ENCODE measurements at regions not wholly inside any gene's neighbourhood (a gene's known extent, or its start where the extent isn't known, plus 50 kb on each side); places are given as distances from the start of the nearest gene placed in this dataset.

- in situ Hi-C loops (cut with HindIII; ENCODE audit: low pct_unique_long_range_greater_than_20kb, low sequenced_read_pairs), result no loop called here
- TF ChIP-seq JUND (IDR thresholded peaks at IDR 0.05; ENCODE audit: low read depth), result no peak
Measured at GRCh38 chr9:79799691-79800335, 228.0 kb downstream of the TLE4 start.

GRCh38 chr9:79798450-79798849, 226.7 kb downstream of the TLE4 start:
- TF ChIP-seq JUND (IDR thresholded peaks at IDR 0.05; ENCODE audit: low read depth), result no peak
- DNase-seq (ENCODE audit: low read depth in 1 of 2, low spot score in 1 of 2), result no peak
- in situ Hi-C loops (cut with HindIII; ENCODE audit: low pct_unique_long_range_greater_than_20kb, low sequenced_read_pairs), result no loop called here

More at GRCh38 chr9:79799691-79800335, 228.0 kb downstream of the TLE4 start:
- DNase-seq (ENCODE audit: low read depth in 1 of 2, low spot score in 1 of 2), result no peak

- no peak for DNase-seq (ENCODE audit: low read depth in 1 of 2, low spot score in 1 of 2)
Measured at GRCh38 chr9:79796411-79796810, 224.6 kb downstream of the TLE4 start.

GRCh38 chr9:79788662-79789061, 216.9 kb downstream of the TLE4 start:
- no peak for TF ChIP-seq JUND (IDR thresholded peaks at IDR 0.05; ENCODE audit: low read depth)
- no peak for DNase-seq (ENCODE audit: low read depth in 1 of 2, low spot score in 1 of 2)
- in situ Hi-C loops (cut with HindIII; ENCODE audit: low pct_unique_long_range_greater_than_20kb, low sequenced_read_pairs), result no loop called here

More at GRCh38 chr9:79796411-79796810, 224.6 kb downstream of the TLE4 start:
- TF ChIP-seq JUND (IDR thresholded peaks at IDR 0.05; ENCODE audit: low read depth), result no peak
- in situ Hi-C loops (cut with HindIII; ENCODE audit: low pct_unique_long_range_greater_than_20kb, low sequenced_read_pairs), result no loop called here

GRCh38 chr9:79781263-79781662, 209.5 kb downstream of the TLE4 start:
- no peak for TF ChIP-seq JUND (IDR thresholded peaks at IDR 0.05; ENCODE audit: low read depth)
- in situ Hi-C loops (cut with HindIII; ENCODE audit: low pct_unique_long_range_greater_than_20kb, low sequenced_read_pairs), result no loop called here
- DNase-seq (ENCODE audit: low read depth in 1 of 2, low spot score in 1 of 2), result no peak

GRCh38 chr9:79780559-79780958, 208.8 kb downstream of the TLE4 start:
- DNase-seq (ENCODE audit: low read depth in 1 of 2, low spot score in 1 of 2), result no peak
- TF ChIP-seq JUND (IDR thresholded peaks at IDR 0.05; ENCODE audit: low read depth), result no peak
- in situ Hi-C loops (cut with HindIII; ENCODE audit: low pct_unique_long_range_greater_than_20kb, low sequenced_read_pairs), result no loop called here

- TF ChIP-seq JUND (IDR thresholded peaks at IDR 0.05; ENCODE audit: low read depth), result no peak
- DNase-seq (ENCODE audit: low read depth in 1 of 2, low spot score in 1 of 2), result no peak
- in situ Hi-C loops (cut with HindIII; ENCODE audit: low pct_unique_long_range_greater_than_20kb, low sequenced_read_pairs), result no loop called here
Measured at GRCh38 chr9:79779901-79780300, 208.1 kb downstream of the TLE4 start.

GRCh38 chr9:79778581-79778980, 206.8 kb downstream of the TLE4 start:
- no peak for TF ChIP-seq JUND (IDR thresholded peaks at IDR 0.05; ENCODE audit: low read depth)
- DNase-seq (ENCODE audit: low read depth in 1 of 2, low spot score in 1 of 2), result no peak
- in situ Hi-C loops (cut with HindIII; ENCODE audit: low pct_unique_long_range_greater_than_20kb, low sequenced_read_pairs), result no loop called here

GRCh38 chr9:79776581-79776980, 204.8 kb downstream of the TLE4 start:
- TF ChIP-seq JUND (IDR thresholded peaks at IDR 0.05; ENCODE audit: low read depth), result no peak
- DNase-seq (ENCODE audit: low read depth in 1 of 2, low spot score in 1 of 2), result peak in 1 of 2 experiments; percentile 80
- in situ Hi-C loops (cut with HindIII; ENCODE audit: low pct_unique_long_range_greater_than_20kb, low sequenced_read_pairs), result no loop called here
